ENCODE measurements at regions not wholly inside any gene's neighbourhood (a gene's known extent, or its start where the extent isn't known, plus 50 kb on each side); places are given as distances from the start of the nearest gene placed in this dataset.

DNA sequence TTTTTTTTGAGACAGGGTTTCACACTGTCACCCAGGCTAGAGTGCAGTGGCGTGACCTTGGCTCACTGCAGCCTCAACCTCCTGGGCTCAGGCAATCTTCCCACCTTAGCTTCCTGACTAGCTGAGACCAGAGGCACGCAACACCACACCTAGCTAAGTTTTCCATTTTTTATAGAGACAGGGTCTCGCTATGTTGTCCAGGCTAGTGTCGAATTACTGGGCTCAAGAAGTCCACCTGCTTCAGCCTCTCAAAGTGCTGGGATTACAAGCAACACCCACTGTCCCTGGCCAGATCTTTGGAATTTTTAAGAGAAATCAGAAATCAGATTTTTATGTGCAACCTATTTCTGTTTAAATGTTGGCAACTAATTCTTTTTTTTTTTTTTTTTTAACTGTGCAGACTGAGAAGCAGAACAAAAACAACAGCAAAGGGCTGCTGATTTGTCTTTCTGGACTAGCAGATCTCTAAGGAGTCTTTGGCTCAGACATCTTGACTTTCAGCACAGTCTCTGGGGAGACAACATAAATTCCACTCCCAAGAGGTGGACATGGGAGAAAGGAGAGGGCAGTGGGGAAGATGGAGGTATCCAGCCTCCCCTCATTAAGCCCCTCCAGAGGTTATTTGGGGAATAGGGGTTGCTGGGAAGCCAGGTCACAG lies 54.4 kb upstream of the FABP6 start:
- TF ChIP-seq, protein P1, sequence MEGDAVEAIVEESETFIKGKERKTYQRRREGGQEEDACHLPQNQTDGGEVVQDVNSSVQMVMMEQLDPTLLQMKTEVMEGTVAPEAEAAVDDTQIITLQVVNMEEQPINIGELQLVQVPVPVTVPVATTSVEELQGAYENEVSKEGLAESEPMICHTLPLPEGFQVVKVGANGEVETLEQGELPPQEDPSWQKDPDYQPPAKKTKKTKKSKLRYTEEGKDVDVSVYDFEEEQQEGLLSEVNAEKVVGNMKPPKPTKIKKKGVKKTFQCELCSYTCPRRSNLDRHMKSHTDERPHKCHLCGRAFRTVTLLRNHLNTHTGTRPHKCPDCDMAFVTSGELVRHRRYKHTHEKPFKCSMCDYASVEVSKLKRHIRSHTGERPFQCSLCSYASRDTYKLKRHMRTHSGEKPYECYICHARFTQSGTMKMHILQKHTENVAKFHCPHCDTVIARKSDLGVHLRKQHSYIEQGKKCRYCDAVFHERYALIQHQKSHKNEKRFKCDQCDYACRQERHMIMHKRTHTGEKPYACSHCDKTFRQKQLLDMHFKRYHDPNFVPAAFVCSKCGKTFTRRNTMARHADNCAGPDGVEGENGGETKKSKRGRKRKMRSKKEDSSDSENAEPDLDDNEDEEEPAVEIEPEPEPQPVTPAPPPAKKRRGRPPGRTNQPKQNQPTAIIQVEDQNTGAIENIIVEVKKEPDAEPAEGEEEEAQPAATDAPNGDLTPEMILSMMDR (conservative IDR thresholded peaks at IDR 0.05 in 1 of 2, IDR thresholded peaks at IDR 0.05 in 1 of 2; ENCODE audit: low read depth in 1 of 2, low read length in 2 of 2) = no peak
- no peak for TF ChIP-seq EZH2 (IDR thresholded peaks at IDR 0.05; ENCODE audit: low read length, missing control alignments)
